TTC549 (cell line): ENCODE measurements at regions not wholly inside any gene's neighbourhood (a gene's known extent, or its start where the extent isn't known, plus 50 kb on each side); places are given as distances from the start of the nearest gene placed in this dataset.
"Not testable (repeated sequence)": the region's sequence is repeated elsewhere in the genome, so short reads cannot be mapped to it uniquely, and the experiment has no call there.

Source experiments
- FAIRE-seq: peaks from 2 replicates; lab custom pipeline; 2012; peaks lifted over from hg19 to GRCh38; lab: Jason Lieb, UNC

GRCh38 chrX:109782994-109783700 lies 50.1 kb upstream of the ACSL4 start:
- no peak for FAIRE-seq

GRCh38 chrX:109783701-109784079 lies 50.6 kb upstream of the ACSL4 start:
- FAIRE-seq: no peak

- FAIRE-seq: no peak
These were observed 52.0 kb upstream of the ACSL4 start for GRCh38 chrX:109785053-109785452.

- FAIRE-seq: not testable (repeated sequence)
These were observed 57.5 kb upstream of the ACSL4 start for GRCh38 chrX:109790511-109790910.

DNA sequence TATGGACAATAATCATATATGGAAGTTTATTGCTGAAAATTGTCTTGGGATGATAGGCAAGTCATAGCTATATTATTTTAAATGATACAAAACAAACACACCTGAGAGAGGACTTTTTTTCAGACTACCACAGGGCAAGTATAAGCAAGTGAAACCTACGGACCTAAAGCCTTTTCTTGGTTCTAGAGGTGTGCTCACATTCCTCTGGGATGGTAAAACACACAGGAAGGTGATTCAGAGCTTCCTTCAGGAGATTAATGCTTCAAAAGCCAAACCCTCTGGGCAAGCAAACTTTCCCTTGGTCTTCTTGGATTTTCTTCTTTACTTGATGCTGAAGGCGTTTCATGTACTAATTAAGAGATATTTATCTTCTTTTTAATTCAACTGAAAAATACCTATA lies 60.1 kb upstream of the ACSL4 start:
- no peak for FAIRE-seq

- FAIRE-seq: no peak
These were observed 62.6 kb upstream of the ACSL4 start for GRCh38 chrX:109795682-109796081.

DNA sequence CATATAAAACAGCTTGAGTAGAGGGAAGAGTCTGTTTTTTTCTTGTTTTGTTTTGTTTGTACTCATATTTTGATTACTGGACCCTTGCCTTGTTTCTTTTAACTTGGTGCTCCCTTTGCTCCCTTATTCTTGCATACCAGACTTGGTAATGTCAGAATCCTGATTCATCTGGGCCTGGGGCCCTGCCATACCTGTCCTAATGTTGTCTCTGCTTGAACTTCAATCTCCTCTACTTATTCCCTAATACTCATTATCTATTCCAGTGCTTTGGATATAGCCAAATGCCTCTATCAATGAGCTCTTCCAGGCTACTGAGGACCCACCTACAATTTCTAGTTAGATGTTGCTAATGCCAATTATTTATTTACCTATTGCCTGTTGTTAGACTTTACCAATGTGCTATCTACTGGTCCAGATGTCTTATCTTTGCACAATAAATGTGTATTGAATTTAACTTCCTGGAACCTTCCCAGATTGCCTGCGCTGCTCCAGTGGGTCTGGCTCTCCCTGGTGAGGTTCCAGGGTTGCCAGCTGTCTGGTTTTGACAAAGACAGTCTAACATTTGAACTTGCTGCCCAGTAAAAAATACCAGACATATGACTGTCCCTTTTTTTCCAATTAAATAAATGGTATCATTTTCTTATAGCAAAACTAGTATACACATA lies 64.4 kb upstream of the ACSL4 start:
- FAIRE-seq: no peak

GRCh38 chrX:109812236-109812635 lies 79.2 kb upstream of the ACSL4 start:
- no peak for FAIRE-seq

- no peak for FAIRE-seq
These were observed 80.2 kb upstream of the ACSL4 start for GRCh38 chrX:109813236-109813635.

DNA sequence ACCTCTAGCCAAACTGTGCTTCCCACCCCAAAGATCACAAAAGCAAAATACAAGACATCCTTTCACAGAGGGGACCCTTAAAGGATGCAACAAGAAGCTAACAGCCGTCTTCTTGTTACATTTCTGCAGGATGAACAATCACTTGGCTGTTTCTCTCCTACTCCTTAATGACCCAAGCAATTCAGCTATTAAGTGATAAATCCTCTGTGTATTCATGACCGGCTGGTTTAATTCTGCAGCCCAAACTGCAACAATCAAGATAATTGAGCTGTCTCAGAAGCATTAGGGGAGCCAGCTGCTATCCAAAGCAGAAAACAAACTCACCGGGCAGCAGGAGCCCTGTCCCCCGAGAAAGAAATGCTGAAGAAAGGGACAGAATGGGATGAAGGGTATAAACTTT lies 85.9 kb upstream of the ACSL4 start:
- FAIRE-seq: no peak

GRCh38 chrX:109822861-109823260 lies 89.8 kb upstream of the ACSL4 start:
- FAIRE-seq: no peak

GRCh38 chrX:109826954-109827708 lies 94.1 kb upstream of the ACSL4 start:
- FAIRE-seq: no peak

GRCh38 chrX:109827772-109828171 lies 94.7 kb upstream of the ACSL4 start:
- no peak for FAIRE-seq

- no peak for FAIRE-seq
These were observed 97.2 kb upstream of the ACSL4 start for GRCh38 chrX:109830157-109830703.

DNA sequence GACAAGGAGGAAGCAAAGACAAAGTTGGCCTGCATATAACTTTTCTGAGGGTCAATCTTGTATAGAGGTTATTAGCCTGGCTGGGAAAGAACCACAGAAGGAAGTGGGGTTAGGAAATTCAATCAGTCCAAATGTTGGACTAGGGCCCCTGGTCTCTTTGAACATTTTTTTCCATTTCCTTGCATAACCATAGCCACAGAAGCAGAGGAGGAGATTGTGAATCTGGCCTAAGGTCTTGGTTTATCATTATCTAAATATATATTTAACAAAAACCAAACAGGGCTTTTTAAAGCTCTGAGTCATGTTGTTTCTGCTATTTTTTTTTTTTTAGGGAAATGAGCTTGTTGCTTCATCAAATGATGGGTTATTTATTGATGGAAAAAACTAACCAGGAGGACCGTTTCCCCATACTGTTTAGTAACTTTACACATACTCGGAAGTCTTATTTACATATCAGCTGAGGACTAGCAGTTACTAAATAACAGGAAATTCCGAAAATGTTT lies 97.7 kb upstream of the ACSL4 start:
- FAIRE-seq: no peak

GRCh38 chrX:109831326-109831985 lies 98.4 kb upstream of the ACSL4 start:
- no peak for FAIRE-seq

- no peak for FAIRE-seq
These were observed 106.9 kb upstream of the ACSL4 start for GRCh38 chrX:109839694-109840567.

GRCh38 chrX:109840585-109840984 lies 107.5 kb upstream of the ACSL4 start:
- FAIRE-seq: no peak

DNA sequence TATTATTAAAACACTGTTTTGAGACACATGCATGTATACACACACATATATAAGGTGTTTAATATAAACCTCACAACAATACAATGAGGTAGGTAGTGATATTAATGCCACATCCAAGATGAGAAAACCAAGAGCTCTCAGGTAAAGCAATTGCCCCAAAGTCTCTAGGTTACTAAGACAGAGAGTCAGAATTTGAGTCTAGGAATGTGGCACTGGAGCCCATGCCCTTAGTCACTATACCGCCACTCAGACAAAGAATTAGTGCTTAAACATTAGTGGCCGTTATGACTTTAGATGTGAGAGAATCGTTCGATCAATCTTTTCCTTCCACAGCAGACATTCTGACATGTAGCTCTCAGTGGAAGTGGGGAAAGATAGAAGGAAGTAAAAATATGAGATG lies 108.2 kb upstream of the ACSL4 start:
- no peak for FAIRE-seq

- no peak for FAIRE-seq
These were observed 109.0 kb upstream of the ACSL4 start for GRCh38 chrX:109841869-109842579.

DNA sequence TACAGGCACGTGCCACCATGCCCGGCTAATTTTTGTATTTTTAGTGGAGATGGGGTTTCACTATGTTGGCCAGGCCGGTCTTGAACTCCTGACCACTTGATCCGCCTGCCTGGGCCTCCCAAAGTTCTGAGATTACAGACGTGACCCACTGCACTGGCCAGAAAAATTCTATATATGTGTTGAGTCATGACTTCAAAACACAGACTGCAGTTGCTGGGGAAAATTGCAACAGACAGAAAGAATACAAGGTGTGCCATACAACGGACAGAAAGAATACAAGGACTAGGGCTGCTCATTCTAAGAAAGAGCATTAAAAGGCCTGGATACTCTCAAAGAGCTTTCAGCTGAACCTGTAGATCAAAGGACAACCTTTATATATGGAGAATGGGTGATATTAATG lies 109.6 kb upstream of the ACSL4 start:
- no peak for FAIRE-seq
